GM10266 (cell line): ENCODE measurements at regions not wholly inside any gene's neighbourhood (a gene's known extent, or its start where the extent isn't known, plus 50 kb on each side); places are given as distances from the start of the nearest gene placed in this dataset.

Source experiments
- DNase-seq: peaks from one replicate; pipeline ENCODE4 v3.0.0; 2012; ENCODE audit errors: extremely low spot score
- TF ChIP-seq, protein P1 (sequence below): IDR thresholded peaks from 2 replicates; pipeline ENCODE4 v1.5.1; 2012; ENCODE audit warnings: mild to moderate bottlenecking, low read depth; ENCODE audit not compliant: control insufficient read depth, insufficient read depth; ENCODE audit errors: missing control alignments

DNA sequence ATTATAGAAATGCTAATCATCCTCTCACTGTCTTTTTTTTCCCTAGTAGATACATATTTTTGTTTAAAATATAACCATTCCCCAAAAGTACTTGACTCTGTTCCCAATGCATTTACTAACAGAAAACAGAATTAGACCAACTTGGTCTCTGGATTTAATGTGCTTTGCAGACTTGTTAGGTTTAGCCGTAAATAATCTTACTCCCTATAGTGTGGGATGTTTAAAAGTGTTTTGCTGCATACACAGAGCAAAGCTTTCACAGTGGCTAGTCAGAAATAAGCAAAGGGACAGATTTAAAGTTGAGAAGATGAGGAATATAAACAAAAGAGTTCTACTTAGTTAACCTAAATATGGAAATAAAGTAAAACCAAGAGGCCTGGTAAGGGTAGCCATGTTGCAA, 527.5 kb downstream of the HDGFL1 start:
- no peak for DNase-seq
- TF ChIP-seq, protein P1, sequence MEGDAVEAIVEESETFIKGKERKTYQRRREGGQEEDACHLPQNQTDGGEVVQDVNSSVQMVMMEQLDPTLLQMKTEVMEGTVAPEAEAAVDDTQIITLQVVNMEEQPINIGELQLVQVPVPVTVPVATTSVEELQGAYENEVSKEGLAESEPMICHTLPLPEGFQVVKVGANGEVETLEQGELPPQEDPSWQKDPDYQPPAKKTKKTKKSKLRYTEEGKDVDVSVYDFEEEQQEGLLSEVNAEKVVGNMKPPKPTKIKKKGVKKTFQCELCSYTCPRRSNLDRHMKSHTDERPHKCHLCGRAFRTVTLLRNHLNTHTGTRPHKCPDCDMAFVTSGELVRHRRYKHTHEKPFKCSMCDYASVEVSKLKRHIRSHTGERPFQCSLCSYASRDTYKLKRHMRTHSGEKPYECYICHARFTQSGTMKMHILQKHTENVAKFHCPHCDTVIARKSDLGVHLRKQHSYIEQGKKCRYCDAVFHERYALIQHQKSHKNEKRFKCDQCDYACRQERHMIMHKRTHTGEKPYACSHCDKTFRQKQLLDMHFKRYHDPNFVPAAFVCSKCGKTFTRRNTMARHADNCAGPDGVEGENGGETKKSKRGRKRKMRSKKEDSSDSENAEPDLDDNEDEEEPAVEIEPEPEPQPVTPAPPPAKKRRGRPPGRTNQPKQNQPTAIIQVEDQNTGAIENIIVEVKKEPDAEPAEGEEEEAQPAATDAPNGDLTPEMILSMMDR: no peak

DNA sequence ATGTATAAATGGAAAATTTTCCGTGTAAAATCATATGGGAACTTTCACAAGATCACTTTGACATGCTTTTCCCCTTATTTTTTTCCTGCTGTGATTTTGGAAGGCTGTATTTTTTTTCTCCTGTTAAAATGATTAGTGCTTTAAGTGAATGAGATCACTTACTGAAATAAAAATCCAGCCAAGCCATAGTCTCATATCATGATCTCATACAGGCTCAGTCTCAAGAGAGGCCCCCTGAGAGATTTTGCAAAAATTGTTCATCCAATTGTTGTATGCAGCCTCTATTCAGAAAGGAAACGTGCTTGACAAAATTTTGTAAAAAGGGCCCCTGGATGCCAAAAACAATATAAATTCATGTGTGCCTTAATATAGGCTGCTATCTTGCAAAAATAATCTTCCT, 528.2 kb downstream of the HDGFL1 start:
- TF ChIP-seq, protein P1: no peak
- DNase-seq: no peak

DNA sequence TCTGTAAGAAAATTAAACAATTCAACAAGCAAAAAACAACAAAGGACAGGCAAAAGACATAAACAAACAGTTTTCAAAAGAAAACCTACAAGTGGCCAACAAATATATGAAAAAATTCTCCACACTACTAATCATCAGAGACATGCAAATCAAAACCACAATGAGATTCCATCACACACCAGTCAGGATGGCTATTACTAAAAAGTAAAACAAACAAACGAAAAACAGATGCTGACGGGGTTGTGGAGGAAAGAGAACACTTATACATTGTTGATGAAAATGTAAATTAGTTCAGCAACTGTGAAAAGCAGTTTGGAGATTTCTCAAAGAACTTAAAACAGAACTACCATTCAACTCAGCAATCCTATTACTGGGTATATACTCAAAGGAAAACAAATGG, 537.6 kb downstream of the HDGFL1 start:
- DNase-seq: no peak
- TF ChIP-seq, protein P1: no peak

DNA sequence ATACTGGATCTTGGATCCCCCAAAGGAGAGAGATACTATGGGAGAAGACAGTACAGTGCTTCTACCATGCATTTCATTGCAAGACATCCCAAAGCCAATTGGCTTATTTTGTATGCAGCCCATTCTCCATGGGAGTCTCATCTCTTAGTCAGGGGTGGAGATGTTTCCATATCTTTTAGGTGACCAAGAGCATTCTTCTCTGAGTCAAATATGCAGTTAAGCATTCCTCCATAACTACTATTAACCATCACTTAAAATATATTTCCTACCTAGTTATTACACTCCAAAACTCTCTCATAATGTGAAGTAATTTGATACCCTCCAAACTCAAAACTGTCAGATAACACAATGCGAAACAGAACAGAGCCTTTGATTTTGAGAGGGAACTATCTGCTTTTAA, 542.6 kb downstream of the HDGFL1 start:
- DNase-seq: no peak
- TF ChIP-seq, protein P1: no peak

DNA sequence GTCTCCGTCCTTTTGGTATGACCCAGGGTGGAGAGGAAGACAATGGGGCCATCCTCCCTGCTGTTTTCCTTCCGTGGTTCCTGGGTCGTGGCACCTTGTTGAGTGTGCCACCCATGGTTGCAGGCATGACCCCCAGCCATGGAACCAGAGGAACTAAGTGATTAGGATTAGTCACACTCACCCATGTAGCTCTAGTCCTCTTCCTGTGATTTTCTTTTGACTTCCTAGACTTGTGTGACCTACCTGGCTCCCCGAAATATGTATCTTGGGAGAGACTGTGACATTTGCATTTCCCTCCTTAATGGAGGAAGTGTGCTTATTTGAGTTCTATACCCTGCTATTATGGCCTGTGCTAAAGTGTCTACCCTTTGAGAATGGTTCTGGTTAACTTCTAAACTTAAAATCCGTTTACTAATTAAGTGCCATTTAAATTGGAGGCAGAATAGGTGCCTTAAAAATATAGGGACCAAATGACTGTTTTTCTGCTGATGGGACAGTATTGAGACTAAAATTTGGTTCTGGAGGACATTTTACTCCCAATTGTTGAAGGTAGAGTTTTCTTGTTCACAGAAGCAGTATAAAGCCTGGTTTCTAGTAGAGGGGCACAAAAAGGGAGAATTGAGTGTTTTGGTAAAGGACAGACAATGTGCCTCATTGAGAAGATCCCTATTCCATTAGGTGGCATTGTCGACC, 545.6 kb downstream of the HDGFL1 start:
- TF ChIP-seq, protein P1: no peak

DNA sequence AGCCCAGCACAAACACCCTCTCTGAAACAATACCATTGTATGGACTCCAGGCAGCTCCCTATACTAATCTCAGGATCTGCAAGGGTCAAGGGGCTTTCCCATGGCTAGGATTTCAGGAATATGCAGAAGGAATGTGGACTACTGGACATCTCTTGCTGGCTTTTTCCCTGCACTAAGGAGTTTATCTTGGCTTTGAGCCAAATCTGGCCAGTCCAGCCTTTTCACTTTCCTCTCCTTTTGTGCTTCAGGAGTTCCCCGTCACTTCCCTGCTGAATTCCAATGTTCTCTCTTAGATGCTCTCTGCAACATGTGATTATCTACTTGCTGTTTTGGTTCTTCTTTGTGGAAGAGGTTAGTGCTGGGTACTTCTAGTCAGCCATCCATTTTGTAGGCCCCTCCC, 568.2 kb downstream of the HDGFL1 start:
- no peak for DNase-seq
- TF ChIP-seq, protein P1: no peak

More for the DNA sequence above, 545.6 kb downstream of the HDGFL1 start:
- no peak for DNase-seq

DNA sequence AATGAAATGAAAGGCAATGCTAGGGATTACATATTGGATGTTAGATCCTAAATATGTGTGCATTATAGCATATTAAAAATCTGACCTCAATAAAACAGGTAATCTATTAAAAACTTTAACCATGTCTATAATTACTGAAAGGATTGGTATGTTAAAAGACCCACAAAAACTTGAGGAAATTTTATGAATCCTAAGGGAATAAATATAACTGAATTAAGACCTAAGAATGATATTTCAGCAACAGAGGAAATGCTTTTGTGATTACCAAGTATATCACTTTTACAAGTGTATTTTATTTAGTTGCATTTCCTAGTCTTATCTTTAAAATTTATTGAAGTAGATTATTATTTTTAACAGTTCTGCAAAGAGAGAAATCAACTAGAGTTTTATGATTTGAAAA, 571.5 kb downstream of the HDGFL1 start:
- no peak for DNase-seq
- TF ChIP-seq, protein P1: no peak
